Adrenal gland (tissue), 5 donors: ENCODE measurements at regions not wholly inside any gene's neighbourhood (a gene's known extent, or its start where the extent isn't known, plus 50 kb on each side); places are given as distances from the start of the nearest gene placed in this dataset.
"Not testable (repeated sequence)": the region's sequence is repeated elsewhere in the genome, so short reads cannot be mapped to it uniquely, and the experiment has no call there.

Experiments
- CTCF ChIP-seq, 6 experiments: fragments of 450-650 bp in 4 of 6; fragments of 200-600 bp in 2 of 6; sonication (generic) in 1 of 6; IDR thresholded peaks; 1 replicate in 5 of 6; 2 replicates in 1 of 6; pipeline versions ENCODE4 v1.5.1 to v1.8.0; 2016 to 2021; ENCODE audit warnings: antibody characterized with exemption in 6 of 6, mild to moderate bottlenecking in 2 of 6, moderate library complexity in 1 of 6
- POLR2A ChIP-seq, 2 donors: fragments of 450-650 bp; IDR thresholded peaks; one replicate each; pipeline ENCODE4 v1.6.1; 2017; ENCODE audit warnings: antibody characterized with exemption in 2 of 2, mild to moderate bottlenecking in 2 of 2, moderate library complexity in 1 of 2
- donor health status: DM: no; HTN: no; CAD: no.

DNA sequence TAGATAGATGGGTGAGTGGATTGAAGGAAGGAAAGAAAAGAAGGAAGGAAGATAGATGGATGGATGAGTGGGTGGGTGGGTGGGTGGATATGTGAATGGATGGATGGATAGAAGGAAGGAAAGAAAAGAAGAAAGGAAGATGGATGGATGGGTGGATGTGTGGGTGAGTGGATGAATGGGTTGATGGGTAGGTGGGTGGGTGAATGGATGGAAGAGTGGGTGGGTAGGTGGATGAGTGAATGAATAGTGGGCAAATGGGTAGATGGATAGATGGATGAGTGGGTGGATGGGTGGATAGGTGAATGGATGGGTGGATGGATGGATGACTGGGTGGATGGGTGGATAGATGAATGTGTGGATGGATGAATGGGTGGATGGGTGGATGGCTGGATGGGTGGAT, 117.9 kb upstream of the PPP1R26 start:
- not testable (repeated sequence) for TF ChIP-seq CTCF, POLR2A (IDR thresholded peaks at IDR 0.05)
